Activated CD4-positive, alpha-beta T cell treated with anti-CD3 and anti-CD28 coated beads, Interleukin-2, Interleukin-4, amounts not matched to agents 100 ng/mL and 50 ng/mL, durations not matched to agents 16 hours and 8 hours (primary cell): ENCODE measurements at regions not wholly inside any gene's neighbourhood (a gene's known extent, or its start where the extent isn't known, plus 50 kb on each side); places are given as distances from the start of the nearest gene placed in this dataset.
"Not testable (repeated sequence)": the region's sequence is repeated elsewhere in the genome, so short reads cannot be mapped to it uniquely, and the experiment has no call there.

ENCODE experiments used
- DNase-seq: peaks from one replicate; pipeline ENCODE4 v3.0.0-alpha.2; 2020; ENCODE audit warnings: low spot score

DNA sequence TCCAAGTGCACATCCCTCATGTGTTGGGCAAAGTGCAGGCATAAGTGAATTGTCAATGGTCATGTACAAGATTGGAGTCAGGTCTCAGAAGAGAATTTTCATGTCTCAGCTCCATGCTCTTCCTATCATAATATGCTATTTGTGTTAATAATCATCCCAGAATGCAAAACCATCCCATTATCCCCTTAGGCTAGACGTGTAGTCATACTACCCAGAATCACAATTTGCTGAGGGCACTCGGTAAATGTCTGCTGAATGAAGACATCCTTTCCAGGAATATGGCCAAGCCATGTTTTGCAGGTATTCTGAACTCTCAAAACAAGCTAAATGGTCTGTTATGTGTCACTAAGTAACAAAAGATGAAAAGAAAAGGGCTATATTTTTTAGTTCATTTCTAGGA lies 263.8 kb downstream of the RAD51AP2 start:
- no peak for DNase-seq

DNA sequence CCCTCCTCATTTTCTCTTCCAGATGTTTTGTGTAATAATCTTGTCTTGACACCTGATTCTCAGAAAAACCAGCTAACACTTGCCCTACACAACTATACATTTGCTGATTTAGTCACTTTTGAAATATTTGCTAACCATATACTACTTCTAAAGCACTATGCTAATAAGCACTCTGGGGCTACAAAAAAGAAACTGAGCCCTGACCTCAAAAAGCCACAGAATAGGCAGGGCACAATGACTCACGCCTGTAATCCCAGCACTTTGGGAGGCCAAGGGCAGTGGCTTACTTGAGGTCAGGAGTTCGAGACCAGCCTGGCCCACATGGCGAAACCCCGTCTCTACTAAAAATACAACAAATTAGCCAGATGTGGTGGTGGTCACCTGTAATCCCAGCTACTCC lies 266.0 kb downstream of the RAD51AP2 start:
- no peak for DNase-seq

DNA sequence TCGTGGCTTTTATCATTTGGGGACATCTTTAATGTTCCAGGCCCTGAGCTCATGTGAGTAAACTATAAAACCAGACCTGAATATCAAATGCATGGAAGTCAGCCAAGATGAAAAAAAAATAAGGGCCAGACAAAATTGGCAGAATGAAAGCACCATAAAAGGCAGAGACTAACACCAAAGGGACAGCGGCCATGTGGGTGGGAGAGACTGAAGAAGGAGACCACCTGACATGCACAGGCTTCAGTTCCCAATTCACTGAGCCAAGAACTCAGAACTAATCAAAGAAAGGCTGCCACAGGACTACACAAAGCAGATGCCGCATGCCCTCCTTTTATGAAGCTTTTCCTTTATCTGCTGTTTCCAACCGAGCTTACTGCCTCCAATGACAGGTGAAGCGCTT lies 267.1 kb downstream of the RAD51AP2 start:
- no peak for DNase-seq

DNA sequence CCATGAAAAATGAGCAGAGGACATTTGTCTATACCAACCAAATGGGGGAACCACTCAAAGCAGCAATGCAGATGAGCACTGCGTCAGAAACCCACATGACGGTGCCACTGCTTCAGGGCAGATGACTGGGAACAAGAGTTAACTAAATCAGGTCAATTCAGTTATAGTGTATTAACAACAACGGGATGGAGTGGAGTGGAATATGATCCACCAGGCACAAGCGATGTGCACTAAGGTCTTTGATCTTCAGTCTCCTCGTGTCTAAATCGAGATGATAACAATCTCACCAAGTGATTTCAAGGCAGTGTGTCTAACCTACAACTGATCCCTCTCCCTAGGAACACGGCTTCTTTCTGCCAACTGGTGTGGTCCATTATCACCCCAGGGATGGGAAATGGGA lies 269.0 kb downstream of the RAD51AP2 start:
- DNase-seq: no peak

DNA sequence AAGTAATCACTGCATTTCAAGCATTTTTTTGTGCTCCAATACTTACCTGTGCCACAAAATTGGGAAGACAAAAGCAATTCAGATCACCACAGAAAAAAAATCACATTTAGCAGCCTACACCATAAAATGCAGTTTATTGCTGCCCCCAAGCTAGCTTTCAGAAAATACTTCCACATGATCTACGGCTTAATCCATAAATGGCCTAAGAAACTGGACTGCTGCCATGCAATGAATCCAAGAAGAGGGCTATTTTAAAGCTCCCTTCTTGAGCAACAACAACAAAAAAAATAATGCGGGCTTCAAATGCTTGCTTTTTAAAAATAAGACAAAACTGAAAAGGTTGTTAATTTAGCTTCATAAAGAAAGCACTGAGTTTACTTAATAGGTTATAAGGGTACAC lies 272.3 kb downstream of the RAD51AP2 start:
- no peak for DNase-seq

DNA sequence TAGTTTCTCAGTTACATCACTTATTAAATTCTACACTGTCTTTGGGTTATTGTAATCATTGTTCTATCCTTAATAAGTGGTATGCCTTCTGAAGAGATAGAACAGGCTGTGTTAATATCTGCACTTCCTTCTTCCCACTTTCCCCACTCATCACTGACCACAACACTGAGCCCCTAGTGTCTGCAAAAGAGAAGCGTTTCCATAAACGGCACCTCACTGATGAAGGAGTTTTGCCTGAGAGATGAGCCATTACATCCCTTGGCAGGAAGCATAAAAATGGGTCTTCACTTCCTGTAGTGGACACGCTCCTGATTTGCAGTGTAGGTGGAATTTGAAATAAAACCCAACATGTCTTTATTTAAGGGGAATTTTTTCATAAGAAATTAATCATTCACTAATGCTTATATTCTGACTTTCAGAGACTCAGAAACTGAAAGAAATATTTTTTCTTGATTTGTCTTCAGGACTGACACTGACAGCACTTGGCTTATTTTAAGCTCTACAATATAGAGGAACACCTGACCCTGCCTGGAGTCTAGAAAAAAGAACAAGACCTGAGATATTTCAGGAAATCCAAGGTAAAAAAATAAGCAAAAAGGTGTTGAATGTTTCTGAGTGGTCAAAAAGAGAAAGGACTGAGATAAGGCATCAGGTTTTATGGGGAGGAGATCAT lies 275.3 kb downstream of the RAD51AP2 start:
- DNase-seq: no peak

DNA sequence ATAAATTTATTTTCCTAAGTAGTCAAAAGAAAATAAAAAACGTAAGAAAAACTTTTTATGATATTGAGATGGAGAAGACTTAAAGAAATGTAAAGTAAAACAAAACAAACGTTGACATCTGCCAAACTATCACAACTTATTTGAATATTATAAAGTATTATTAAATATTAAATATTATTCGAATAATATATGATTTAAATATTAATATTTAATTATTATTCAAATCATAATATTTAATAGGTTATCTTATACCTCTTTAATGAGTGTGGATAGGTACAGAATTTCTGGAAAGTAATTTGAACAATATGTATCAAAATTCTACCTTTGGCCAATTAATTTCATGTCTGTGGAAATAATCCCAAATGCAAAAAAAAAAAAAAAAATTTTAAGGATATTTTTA lies 278.7 kb downstream of the RAD51AP2 start:
- DNase-seq: no peak

DNA sequence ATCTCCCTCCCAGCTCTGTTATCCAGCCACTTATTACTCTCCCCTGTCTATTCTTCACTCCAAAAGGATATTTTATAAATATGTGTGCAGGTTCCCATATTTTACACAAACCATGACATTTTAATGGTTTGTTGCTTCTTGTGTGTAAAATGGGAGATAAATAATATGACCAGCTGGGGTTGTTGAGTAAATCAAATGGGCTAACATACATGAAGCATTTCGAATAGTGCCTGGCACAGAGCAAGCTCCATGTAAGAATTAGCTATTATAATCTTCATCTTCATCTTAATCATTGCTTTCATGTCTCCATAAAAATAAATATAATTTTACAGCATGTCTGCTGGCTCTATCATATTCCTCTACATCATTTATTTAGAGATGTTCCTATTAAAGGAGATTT lies 283.1 kb downstream of the RAD51AP2 start:
- DNase-seq: no peak

DNA sequence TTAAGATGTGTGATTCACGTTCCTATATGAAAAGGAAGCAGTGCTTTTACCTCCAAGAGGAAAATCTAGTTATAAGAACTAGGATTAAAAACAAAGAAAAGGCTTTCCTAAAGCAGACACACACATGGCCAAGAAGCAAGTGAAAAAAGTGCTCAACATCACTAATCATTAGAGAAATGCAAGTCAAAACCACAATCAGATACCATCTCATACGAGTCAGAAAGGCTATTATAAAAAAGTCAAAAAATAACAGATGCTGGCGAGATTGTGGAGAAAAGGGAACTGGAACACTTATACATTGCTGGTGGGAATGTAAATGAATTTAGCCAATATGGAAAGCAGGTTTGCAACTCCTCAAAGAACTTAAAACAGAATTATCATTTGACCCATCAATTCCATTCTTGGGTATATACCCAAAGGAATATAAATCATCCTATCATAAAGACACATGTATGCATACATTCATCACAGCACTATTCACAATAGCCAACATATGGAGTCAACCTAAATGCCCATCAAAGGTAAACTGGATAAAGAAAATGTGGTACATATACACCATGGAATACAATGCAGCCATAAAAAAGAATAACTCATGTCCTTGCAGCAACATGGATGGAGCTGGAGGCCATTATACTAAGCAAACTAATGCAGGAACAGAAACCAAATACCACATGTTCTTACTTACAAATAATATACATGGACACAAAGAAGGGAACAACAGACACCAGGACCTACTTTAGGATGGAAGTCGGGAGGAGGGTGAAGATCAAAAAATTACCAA lies 285.3 kb downstream of the RAD51AP2 start:
- DNase-seq: no peak

DNA sequence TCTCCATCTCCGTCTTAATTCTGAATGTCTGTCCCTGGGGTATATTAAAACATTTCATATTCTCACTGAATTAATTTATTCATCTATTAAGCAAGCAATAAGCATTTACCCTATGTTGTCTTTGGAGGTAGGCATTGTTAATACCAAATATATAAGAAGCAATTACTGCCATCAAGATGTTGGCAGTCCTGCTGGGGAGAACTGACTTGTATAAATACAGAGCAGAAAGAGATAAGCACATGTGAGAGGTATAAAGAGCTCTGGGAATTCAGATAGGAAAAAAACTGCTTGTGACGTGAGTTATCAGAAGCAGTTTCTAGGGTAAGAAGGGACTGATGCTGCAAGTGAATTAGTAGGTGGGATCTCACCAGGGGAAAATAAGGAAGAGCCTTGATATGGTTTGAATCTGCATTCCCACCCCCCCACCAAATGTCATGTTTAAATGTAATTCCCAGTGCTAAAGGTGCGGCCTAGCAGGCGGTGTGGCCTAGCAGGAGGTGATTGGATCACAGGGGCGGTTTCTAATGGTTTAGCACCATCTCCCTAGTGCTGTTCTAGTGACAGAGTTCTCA lies 286.8 kb downstream of the RAD51AP2 start:
- DNase-seq: no peak

DNA sequence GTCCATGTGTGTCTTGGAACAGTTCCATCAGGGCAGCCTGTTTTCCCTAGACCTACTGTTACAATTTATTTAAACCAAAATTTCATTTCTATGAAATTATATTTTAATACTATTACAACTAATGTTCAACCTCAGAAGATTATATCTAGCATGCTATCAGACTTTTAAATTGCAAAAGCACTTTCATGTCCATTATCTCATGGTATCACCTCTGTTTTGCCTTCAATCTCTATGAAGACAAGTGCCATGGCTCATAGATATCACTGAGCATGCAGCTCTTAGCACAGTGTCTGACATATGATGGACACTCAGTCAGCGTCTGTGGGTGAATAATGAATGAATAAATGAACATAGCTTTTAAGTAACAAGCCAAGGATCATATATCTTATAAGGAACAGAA lies 288.8 kb downstream of the RAD51AP2 start:
- no peak for DNase-seq

DNA sequence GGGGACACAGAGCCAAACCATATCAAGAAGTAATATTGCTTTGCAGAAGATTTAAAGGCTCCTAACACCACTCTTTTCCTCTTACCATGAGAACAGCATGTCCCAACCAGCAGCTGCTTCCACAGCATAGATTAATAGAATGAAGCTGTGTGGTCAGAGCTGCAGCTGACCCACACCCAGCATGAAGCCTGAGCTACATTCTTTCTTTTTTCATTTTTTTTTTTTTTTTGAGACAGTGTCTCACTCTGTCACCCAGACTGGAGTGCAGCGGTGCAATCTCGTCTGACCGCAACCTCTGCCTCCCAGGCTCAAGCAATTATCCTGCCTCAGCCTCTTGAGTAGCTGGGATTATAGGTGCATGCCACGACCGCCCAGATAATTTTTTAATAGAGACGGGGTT lies 289.8 kb downstream of the RAD51AP2 start:
- DNase-seq: no peak

DNA sequence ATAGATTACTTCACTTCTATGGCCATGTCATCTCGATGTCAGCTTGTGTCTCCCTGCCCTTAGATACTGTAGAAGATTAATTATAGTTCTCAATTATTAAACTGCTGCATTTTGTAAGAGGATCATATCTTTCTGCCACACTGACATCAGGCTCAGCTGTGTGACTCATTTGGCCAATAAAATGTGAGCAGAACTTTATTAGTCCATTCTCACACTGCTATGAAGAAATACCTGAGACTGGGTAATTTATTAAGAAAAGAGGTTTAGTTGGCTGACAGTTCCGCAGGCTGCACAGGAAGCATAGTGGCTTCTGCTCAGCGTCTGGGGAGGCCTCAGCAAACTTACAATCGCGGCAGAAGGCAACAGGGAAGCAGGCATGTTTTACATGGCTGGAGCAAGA lies 290.4 kb downstream of the RAD51AP2 start:
- no peak for DNase-seq

DNA sequence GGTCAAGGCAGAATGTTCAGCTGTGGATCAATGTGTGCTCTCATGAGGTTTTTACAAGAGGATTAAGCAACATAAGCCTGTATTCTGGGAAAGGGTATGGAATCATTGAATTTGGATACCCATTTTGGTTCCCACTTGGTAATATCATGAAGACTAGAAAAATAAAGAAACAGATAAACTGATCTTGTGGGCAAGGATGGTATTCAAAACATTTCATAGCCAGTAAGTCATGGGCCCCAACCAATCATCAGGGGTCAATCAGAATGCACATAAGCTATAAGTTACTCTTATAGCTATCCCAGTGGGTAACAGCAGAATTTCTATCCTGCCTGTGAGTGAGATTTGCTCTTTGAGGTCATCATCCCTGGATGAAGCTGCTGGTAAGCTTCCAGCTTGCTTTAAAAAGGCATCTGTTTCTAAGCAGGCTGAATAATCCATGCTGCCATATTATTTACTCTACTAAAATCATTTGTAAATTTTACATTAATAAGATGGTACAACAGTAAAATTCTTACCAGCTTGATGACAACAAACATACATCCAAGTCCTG lies 291.2 kb downstream of the RAD51AP2 start:
- no peak for DNase-seq

DNA sequence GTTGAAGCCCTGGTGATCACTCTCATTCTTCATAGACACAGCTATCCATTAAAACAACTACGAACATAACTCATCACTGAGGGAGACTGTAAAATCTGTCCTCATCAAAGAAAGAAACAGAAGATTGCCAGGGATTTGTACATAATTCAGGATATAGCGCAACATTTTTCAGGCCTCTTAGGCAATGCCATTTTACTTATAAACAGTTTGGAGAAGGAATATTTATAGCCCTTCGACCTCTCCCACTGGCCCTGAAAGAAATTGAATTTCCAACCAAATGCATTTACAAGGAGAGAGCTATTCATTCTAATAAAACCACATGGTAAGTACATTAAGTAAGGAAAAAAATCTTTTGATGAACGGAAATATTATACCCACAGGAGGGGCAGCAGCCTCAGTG lies 295.0 kb downstream of the RAD51AP2 start:
- no peak for DNase-seq

DNA sequence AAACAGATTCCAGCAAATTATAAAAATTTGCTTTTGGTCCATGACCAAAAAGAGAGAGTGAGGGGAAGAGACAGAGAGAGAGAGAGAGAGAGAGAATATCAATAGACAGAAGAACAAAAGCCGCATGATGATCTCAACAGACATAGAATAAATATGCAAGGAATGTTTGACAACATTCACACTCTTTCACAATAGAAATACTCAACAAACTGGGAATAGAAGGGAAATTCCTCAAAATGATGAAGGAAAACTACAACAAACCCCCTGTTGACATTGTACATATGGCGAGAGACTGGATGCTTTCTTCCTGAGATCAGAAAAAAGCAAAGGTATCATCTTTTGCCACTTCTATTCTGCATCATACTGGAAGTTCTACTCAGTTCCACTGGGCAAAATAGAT lies 309.7 kb downstream of the RAD51AP2 start:
- no peak for DNase-seq

DNA sequence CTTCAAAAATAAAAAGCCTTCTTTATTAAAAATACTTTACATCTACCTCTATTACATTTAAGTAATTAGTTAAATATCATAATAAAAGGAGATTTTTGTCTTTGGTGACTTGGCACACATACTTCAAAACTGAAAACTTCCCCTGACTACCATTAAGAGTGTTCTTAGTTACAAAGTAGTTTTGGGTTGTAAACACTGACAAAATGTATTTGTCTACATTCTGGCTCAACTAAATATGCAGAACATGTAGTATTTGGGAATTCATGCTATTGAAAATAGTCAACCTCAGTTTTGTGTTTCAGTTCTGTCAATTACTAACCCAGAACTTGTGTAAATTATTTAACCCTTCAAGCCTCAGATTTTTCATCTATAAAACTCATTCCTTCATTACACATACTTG lies 311.5 kb downstream of the RAD51AP2 start:
- DNase-seq: no peak

DNA sequence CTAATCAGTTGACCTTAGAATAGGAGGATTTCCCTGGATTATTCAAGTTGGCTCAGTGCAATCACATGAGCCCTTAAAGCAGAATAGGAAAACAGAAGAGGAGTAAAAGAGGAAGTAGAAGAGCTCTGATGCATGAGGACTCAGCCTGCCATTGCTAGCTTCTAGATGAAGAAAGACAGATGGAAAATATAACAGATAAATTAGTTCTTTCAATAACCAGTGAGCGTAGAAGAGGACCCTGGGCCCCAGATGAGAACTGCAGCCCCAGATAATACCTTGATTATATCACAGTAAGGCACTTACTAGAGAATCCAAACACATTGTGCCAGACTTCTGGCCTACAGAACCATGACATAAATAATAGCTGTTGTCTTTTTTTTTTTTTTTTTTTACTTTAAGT lies 314.0 kb downstream of the RAD51AP2 start:
- DNase-seq: not testable (repeated sequence)

DNA sequence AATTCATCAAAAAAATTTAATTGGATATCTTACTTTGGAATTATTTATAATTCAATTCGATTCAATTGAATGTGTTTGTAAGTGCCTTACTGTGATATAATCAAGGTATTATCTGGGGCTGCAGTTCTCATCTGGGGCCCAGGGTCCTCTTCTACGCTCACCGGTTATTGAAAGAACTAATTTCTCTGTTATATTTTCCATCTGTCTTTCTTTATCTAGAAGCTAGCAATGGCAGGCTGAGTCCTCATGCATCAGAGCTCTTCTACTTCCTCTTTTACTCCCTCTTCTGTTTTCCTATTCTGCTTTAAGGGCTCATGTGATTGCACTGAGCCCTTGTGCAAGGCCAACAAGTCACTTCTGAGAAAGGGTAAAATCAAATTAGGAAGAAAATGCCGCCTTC lies 315.6 kb downstream of the RAD51AP2 start:
- not testable (repeated sequence) for DNase-seq

DNA sequence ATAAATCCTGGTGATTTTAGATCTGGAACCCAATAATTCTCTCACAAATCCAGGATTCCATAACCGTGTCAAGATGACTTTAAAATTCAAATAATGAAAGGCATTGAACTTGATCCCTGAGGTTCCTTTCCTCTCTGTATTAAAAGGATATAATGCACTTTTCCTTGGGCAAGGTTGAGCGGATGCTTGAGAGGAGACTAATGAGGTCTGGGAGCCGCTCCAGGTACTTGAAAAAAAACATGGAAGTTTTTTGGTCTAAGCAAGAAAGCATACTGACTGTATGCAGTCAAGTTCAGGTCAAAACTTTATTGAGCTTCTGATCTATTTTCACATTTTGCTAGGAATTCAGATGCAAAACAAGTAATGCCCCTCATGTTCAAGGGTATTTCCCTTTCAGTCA lies 318.5 kb downstream of the RAD51AP2 start:
- no peak for DNase-seq

DNA sequence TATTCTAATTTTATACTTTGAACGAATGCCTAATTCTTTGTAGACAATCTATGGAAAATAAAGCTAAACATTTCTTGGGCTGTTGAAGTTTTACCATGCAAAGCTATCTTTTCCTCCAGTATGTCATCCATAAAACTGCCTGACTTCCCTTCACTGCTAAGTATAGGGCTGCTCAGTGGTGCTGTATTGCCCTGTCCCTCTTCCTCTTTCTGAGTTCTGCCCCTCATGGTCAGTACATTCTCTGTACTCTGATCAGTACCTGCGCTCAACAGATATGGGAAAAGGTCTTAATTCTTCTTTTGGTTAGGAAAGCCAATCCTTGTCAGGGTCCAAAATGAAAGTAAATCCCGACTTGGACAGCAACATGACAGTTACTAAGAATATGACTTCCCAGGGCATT lies 321.9 kb downstream of the RAD51AP2 start:
- no peak for DNase-seq

DNA sequence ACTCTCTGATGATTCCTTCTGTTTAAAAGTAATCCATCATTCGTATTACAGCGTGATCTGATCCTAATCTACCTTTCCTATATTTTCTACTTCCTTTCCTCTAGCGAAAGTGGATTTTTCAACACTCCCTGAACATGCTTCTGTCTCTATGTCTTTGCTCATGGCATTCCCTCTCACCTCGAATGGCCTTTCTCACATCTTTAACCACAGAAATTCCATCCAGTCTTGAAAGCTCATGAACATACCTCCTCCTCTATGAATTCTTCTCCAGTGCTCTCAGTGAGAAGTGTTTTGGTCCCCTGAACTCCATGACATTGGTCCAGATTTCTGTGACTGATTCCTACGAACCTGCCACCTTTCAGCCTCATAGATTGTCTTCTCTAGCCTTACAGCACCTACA lies 323.2 kb downstream of the RAD51AP2 start:
- no peak for DNase-seq

DNA sequence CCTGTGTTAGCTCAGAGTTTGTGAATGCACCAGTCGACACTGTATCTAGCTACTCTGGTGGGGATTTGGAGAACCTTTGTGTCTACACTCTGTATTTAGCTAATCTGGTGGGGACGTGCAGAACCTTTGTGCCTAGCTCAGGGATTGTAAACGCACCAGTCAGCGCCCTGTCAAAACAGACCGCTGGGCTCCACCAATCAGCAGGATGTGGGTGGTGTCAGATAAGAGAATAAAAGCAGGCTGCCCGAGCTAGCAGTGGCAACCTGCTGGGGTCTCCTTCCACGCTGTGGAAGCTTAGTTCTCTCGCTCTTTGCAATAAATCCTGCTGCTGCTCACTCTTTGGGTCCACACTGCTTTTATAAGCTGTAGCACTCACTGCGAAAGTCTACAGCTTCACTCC lies 324.2 kb downstream of the RAD51AP2 start:
- no peak for DNase-seq
